ENCODE measurements at regions not wholly inside any gene's neighbourhood (a gene's known extent, or its start where the extent isn't known, plus 50 kb on each side); places are given as distances from the start of the nearest gene placed in this dataset.

- Histone ChIP-seq H3K14ac (ENCODE audit: low read length in 2 of 2) (no peak overlapping the region), H3K18ac (ENCODE audit: low read depth in 1 of 2, low read length in 2 of 2) (no peak overlapping the region), H3K4ac (ENCODE audit: low read depth in 1 of 2, low read length in 2 of 2) (no peak overlapping the region), H3K4me3 (ENCODE audit: insufficient read depth in 1 of 2, low read depth in 1 of 2, low read length in 2 of 2) (no peak overlapping the region), H3K36me3 (ENCODE audit: control insufficient read depth in 1 of 2, insufficient read depth in 2 of 2, low read depth in 1 of 2, low read length in 2 of 2) (no peaks in the 10 kb centered on the region), H2BK12ac (ENCODE audit: low read length in 2 of 2) (no peak overlapping the region), H4K91ac (ENCODE audit: low read length) (no peak overlapping the region), H3K79me1 (replicated peaks; ENCODE audit: low read length, poor library complexity, severe bottlenecking) (no peaks in the 10 kb centered on the region), H3K9me3 (ENCODE audit: control insufficient read depth, low read length) (peaks cover 21% of the 10 kb centered on the region), H2BK15ac (ENCODE audit: low read depth, poor library complexity, severe bottlenecking) (no peak overlapping the region), H3K27me3 (ENCODE audit: control insufficient read depth in 1 of 2, insufficient read depth in 1 of 2, low read length in 2 of 2) (no peaks in the 10 kb centered on the region), H2AK5ac (ENCODE audit: low read length, severe bottlenecking) (no peak overlapping the region), H4K8ac (ENCODE audit: low read length) (no peak overlapping the region), H2AFZ (ENCODE audit: low read depth, low read length) (no peak overlapping the region), H3K23ac (ENCODE audit: low read length in 2 of 2) (no peak overlapping the region), H3K4me1 (ENCODE audit: control insufficient read depth, insufficient read depth, low read depth, low read length) (no peaks in the 10 kb centered on the region), H2BK120ac (ENCODE audit: low read depth, low read length) (no peak overlapping the region), H3K4me2 (ENCODE audit: low read length, poor library complexity, severe bottlenecking) (no peak overlapping the region), H3K9ac (ENCODE audit: low read length) (no peak overlapping the region), H3K27ac (ENCODE audit: low read length, poor library complexity, severe bottlenecking) (no peak overlapping the region), H2BK5ac (ENCODE audit: low read depth, low read length, poor library complexity, severe bottlenecking) (peak overlapping the region; percentile 19)
- WGBS, result 86% methylated on average over 1 of the region's 1 CpG
- DNase-seq, result no peak
These were observed 337.9 kb upstream of the KITLG start for GRCh38 chr12:88918161-88918560.

GRCh38 chr12:88914967-88915366 is 334.7 kb upstream of the KITLG start:
- H3K9me3 ChIP-seq (ENCODE audit: control insufficient read depth, low read length), result peaks cover 36% of the 10 kb centered on the region
- no peak overlapping the region for H3K9ac ChIP-seq (ENCODE audit: low read length)
- no peak overlapping the region for H2AFZ ChIP-seq (ENCODE audit: low read depth, low read length)
- H3K79me1 ChIP-seq (replicated peaks; ENCODE audit: low read length, poor library complexity, severe bottlenecking), result no peaks in the 10 kb centered on the region
- no peak overlapping the region for H3K23ac ChIP-seq (ENCODE audit: low read length in 2 of 2)
- H3K4me1 ChIP-seq (ENCODE audit: control insufficient read depth, insufficient read depth, low read depth, low read length), result no peaks in the 10 kb centered on the region
- H3K36me3 ChIP-seq (ENCODE audit: control insufficient read depth in 1 of 2, insufficient read depth in 2 of 2, low read depth in 1 of 2, low read length in 2 of 2), result no peaks in the 10 kb centered on the region
- H3K27ac ChIP-seq (ENCODE audit: low read length, poor library complexity, severe bottlenecking), result no peak overlapping the region
- no peak overlapping the region for H2BK5ac ChIP-seq (ENCODE audit: low read depth, low read length, poor library complexity, severe bottlenecking)
- H4K8ac ChIP-seq (ENCODE audit: low read length), result no peak overlapping the region
- no peak overlapping the region for H2AK5ac ChIP-seq (ENCODE audit: low read length, severe bottlenecking)
- H3K4ac ChIP-seq (ENCODE audit: low read depth in 1 of 2, low read length in 2 of 2), result no peak overlapping the region
- H3K4me3 ChIP-seq (ENCODE audit: insufficient read depth in 1 of 2, low read depth in 1 of 2, low read length in 2 of 2), result no peak overlapping the region
- DNase-seq, result no peak
- 46% methylated on average over 2 of the region's 2 CpGs for WGBS
- no peak overlapping the region for H3K18ac ChIP-seq (ENCODE audit: low read depth in 1 of 2, low read length in 2 of 2)
- no peak overlapping the region for H3K4me2 ChIP-seq (ENCODE audit: low read length, poor library complexity, severe bottlenecking)
- H3K27me3 ChIP-seq (ENCODE audit: control insufficient read depth in 1 of 2, insufficient read depth in 1 of 2, low read length in 2 of 2), result no peaks in the 10 kb centered on the region
- no peak overlapping the region for H3K14ac ChIP-seq (ENCODE audit: low read length in 2 of 2)
- no peak overlapping the region for H2BK15ac ChIP-seq (ENCODE audit: low read depth, poor library complexity, severe bottlenecking)
- H4K91ac ChIP-seq (ENCODE audit: low read length), result no peak overlapping the region
- no peak overlapping the region for H2BK12ac ChIP-seq (ENCODE audit: low read length in 2 of 2)
- no peak overlapping the region for H2BK120ac ChIP-seq (ENCODE audit: low read depth, low read length)

- H3K4ac ChIP-seq (ENCODE audit: low read depth in 1 of 2, low read length in 2 of 2), result no peak overlapping the region
- no peaks in the 10 kb centered on the region for H3K36me3 ChIP-seq (ENCODE audit: control insufficient read depth in 1 of 2, insufficient read depth in 2 of 2, low read depth in 1 of 2, low read length in 2 of 2)
- H3K4me1 ChIP-seq (ENCODE audit: control insufficient read depth, insufficient read depth, low read depth, low read length), result no peaks in the 10 kb centered on the region
- no peak for DNase-seq
- H2BK5ac ChIP-seq (ENCODE audit: low read depth, low read length, poor library complexity, severe bottlenecking), result no peak overlapping the region
- no peak overlapping the region for H3K4me3 ChIP-seq (ENCODE audit: insufficient read depth in 1 of 2, low read depth in 1 of 2, low read length in 2 of 2)
- H2BK15ac ChIP-seq (ENCODE audit: low read depth, poor library complexity, severe bottlenecking), result no peak overlapping the region
- H3K23ac ChIP-seq (ENCODE audit: low read length in 2 of 2), result no peak overlapping the region
- H3K4me2 ChIP-seq (ENCODE audit: low read length, poor library complexity, severe bottlenecking), result no peak overlapping the region
- H3K27me3 ChIP-seq (ENCODE audit: control insufficient read depth in 1 of 2, insufficient read depth in 1 of 2, low read length in 2 of 2), result no peaks in the 10 kb centered on the region
- H4K8ac ChIP-seq (ENCODE audit: low read length), result no peak overlapping the region
- no peaks in the 10 kb centered on the region for H3K79me1 ChIP-seq (replicated peaks; ENCODE audit: low read length, poor library complexity, severe bottlenecking)
- no peak overlapping the region for H4K91ac ChIP-seq (ENCODE audit: low read length)
- no peak overlapping the region for H2BK120ac ChIP-seq (ENCODE audit: low read depth, low read length)
- no peak overlapping the region for H2AK5ac ChIP-seq (ENCODE audit: low read length, severe bottlenecking)
- no peak overlapping the region for H2BK12ac ChIP-seq (ENCODE audit: low read length in 2 of 2)
- H3K27ac ChIP-seq (ENCODE audit: low read length, poor library complexity, severe bottlenecking), result no peak overlapping the region
- H3K14ac ChIP-seq (ENCODE audit: low read length in 2 of 2), result no peak overlapping the region
- H3K9ac ChIP-seq (ENCODE audit: low read length), result no peak overlapping the region
- WGBS, result 94% methylated on average over 1 of the region's 2 CpGs
- no peak overlapping the region for H3K18ac ChIP-seq (ENCODE audit: low read depth in 1 of 2, low read length in 2 of 2)
- no peak overlapping the region for H2AFZ ChIP-seq (ENCODE audit: low read depth, low read length)
- H3K9me3 ChIP-seq (ENCODE audit: control insufficient read depth, low read length), result peaks cover 26% of the 10 kb centered on the region
These were observed 329.2 kb upstream of the KITLG start for GRCh38 chr12:88909510-88909909.

- Histone ChIP-seq H3K27me3 (ENCODE audit: control insufficient read depth in 1 of 2, insufficient read depth in 1 of 2, low read length in 2 of 2) (no peaks in the 10 kb centered on the region), H3K27ac (ENCODE audit: low read length, poor library complexity, severe bottlenecking) (no peak overlapping the region), H3K4ac (ENCODE audit: low read depth in 1 of 2, low read length in 2 of 2) (no peak overlapping the region), H3K9ac (ENCODE audit: low read length) (no peak overlapping the region), H3K18ac (ENCODE audit: low read depth in 1 of 2, low read length in 2 of 2) (no peak overlapping the region), H4K8ac (ENCODE audit: low read length) (no peak overlapping the region), H4K91ac (ENCODE audit: low read length) (no peak overlapping the region), H2BK5ac (ENCODE audit: low read depth, low read length, poor library complexity, severe bottlenecking) (no peak overlapping the region), H3K4me2 (ENCODE audit: low read length, poor library complexity, severe bottlenecking) (no peak overlapping the region), H3K23ac (ENCODE audit: low read length in 2 of 2) (no peak overlapping the region), H3K14ac (ENCODE audit: low read length in 2 of 2) (no peak overlapping the region), H2BK120ac (ENCODE audit: low read depth, low read length) (no peak overlapping the region), H2BK15ac (ENCODE audit: low read depth, poor library complexity, severe bottlenecking) (no peak overlapping the region), H2BK12ac (ENCODE audit: low read length in 2 of 2) (no peak overlapping the region), H3K9me3 (ENCODE audit: control insufficient read depth, low read length) (peaks cover 18% of the 10 kb centered on the region), H3K4me3 (ENCODE audit: insufficient read depth in 1 of 2, low read depth in 1 of 2, low read length in 2 of 2) (no peak overlapping the region), H3K4me1 (ENCODE audit: control insufficient read depth, insufficient read depth, low read depth, low read length) (no peaks in the 10 kb centered on the region), H3K36me3 (ENCODE audit: control insufficient read depth in 1 of 2, insufficient read depth in 2 of 2, low read depth in 1 of 2, low read length in 2 of 2) (no peaks in the 10 kb centered on the region), H3K79me1 (replicated peaks; ENCODE audit: low read length, poor library complexity, severe bottlenecking) (no peaks in the 10 kb centered on the region), H2AK5ac (ENCODE audit: low read length, severe bottlenecking) (no peak overlapping the region), H2AFZ (ENCODE audit: low read depth, low read length) (no peak overlapping the region)
- 94% methylated on average over 1 of the region's 2 CpGs for WGBS
- no peak for DNase-seq
These were observed 328.1 kb upstream of the KITLG start for GRCh38 chr12:88908345-88908744.
